CD4-positive, alpha-beta T cell (primary cell): ENCODE measurements at regions not wholly inside any gene's neighbourhood (a gene's known extent, or its start where the extent isn't known, plus 50 kb on each side); places are given as distances from the start of the nearest gene placed in this dataset.

Source experiments
- ATAC-seq: fragments of 200-7000 bp; cut with Tn5 transposase; one replicate; pipeline ENCODE4 v1.10.0; 2022; ENCODE audit warnings: mild to moderate bottlenecking; ENCODE audit not compliant: poor library complexity
- CTCF ChIA-PET: fragments of 350-600 bp; sonication (Branson Sonifier 250); formaldehyde crosslinking; loops from one replicate; lab custom pipeline; 2021; ENCODE audit warnings: antibody characterized with exemption, inconsistent platforms; lab: Charles Lee
- POLR2A ChIA-PET: fragments of 350-600 bp; sonication (Branson Sonifier 250); formaldehyde crosslinking; loops from one replicate; lab custom pipeline; 2021; ENCODE audit warnings: antibody characterized with exemption, inconsistent platforms; lab: Charles Lee
- DNase-seq, 14 experiments: peaks; one replicate each; pipeline ENCODE4 v3.0.0-alpha.2; 2013 to 2020; ENCODE audit warnings: mixed read lengths in 2 of 14
- H3K27ac ChIP-seq, 2 donors: one replicate each; pipeline versions ENCODE4 v1.5.1 to v1.7.0; 2013; ENCODE audit warnings: low read length in 2 of 2, low read depth in 1 of 2, mild to moderate bottlenecking in 1 of 2
- H3K27me3 ChIP-seq, 2 experiments: 1 replicate in 1 of 2; 2 replicates in 1 of 2; pipeline versions ENCODE4 v1.6.1 to v1.7.0; 2013; ENCODE audit warnings: low read length in 2 of 2, control low read depth in 1 of 2, mild to moderate bottlenecking in 1 of 2, moderate library complexity in 1 of 2; ENCODE audit not compliant: insufficient read depth in 2 of 2, control insufficient read depth in 1 of 2
- H3K36me3 ChIP-seq: one replicate; pipeline ENCODE4 v1.6.1; 2013; ENCODE audit warnings: low read length, control low read depth; ENCODE audit not compliant: insufficient read depth
- H3K4me1 ChIP-seq: one replicate; pipeline ENCODE4 v1.6.1; 2013; ENCODE audit warnings: low read length, control low read depth; ENCODE audit not compliant: insufficient read depth
- H3K4me3 ChIP-seq: one replicate; pipeline ENCODE4 v1.5.1; 2013; ENCODE audit warnings: mild to moderate bottlenecking, low read length, moderate library complexity
- H3K9me3 ChIP-seq, 2 experiments: 1 replicate in 1 of 2; 2 replicates in 1 of 2; pipeline versions ENCODE4 v1.6.1 to v1.7.0; 2013; ENCODE audit warnings: low read length in 2 of 2, mild to moderate bottlenecking in 2 of 2, control low read depth in 1 of 2, moderate library complexity in 1 of 2; ENCODE audit not compliant: control insufficient read depth in 1 of 2, insufficient read depth in 1 of 2
- H3K27ac Mint-ChIP-seq: one replicate; pipeline ENCODE4 v1.8.0; 2020; ENCODE audit warnings: mixed read lengths
- H3K27me3 Mint-ChIP-seq: one replicate; pipeline ENCODE4 v1.8.0; 2021; ENCODE audit warnings: mixed read lengths
- H3K36me3 Mint-ChIP-seq: one replicate; pipeline ENCODE4 v1.8.0; 2021; ENCODE audit warnings: low read depth, mixed read lengths
- H3K4me1 Mint-ChIP-seq: one replicate; pipeline ENCODE4 v1.8.0; 2021; ENCODE audit warnings: low read depth, mixed read lengths
- H3K4me3 Mint-ChIP-seq: one replicate; pipeline ENCODE4 v1.8.0; 2020; ENCODE audit warnings: mild to moderate bottlenecking, mixed read lengths
- H3K9me3 Mint-ChIP-seq: one replicate; pipeline ENCODE4 v1.8.0; 2020; ENCODE audit warnings: mixed read lengths
- CTCF ChIP-seq: fragments of 200-600 bp; IDR thresholded peaks from one replicate; pipeline ENCODE4 v1.8.0; 2022; ENCODE audit warnings: antibody characterized with exemption, mild to moderate bottlenecking
- intact Hi-C, 2 experiments: fragments of 100-400 bp; cut with DNase I in 1 of 2; cut with micrococcal nuclease in 1 of 2; formaldehyde crosslinking; loops; one replicate each; pipeline versions ENCODE4 v1.15.1 to v1.9.0; 2023 to 2025; cut with DNase I, micrococcal nuclease

DNA sequence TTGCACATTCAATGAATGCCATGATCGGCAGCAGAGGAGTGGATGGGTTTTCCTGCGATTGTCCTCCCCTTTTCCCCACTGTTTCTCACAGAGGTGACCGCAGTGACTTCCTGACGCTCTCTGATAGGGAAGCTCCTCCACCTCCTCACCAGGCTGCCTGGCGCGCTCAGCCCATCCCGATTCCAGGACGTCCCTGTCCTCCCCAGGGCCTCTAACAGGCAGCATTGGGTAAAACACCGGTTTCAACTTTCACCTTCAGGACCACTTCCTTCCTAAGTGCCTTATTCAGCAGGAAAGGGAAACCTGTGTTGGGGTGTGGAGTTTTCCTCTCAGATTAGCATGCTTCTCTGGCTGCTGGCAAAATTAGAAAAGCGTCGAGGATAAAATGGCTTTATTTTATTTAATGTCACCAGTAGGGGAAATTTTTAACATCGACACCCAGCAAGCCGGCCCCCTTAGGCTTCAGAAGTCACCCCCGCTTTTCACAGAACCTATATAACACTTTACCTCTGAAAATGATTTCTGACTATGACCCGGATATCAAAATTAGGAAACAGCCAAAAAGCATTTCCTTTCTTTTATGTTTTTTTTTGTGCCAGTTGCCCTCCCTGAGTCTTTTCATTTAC lies 570.4 kb upstream of the GJE1 start:
- TF ChIP-seq CTCF: no peak
- intact Hi-C loops: loop anchor here (5.0 to 10.0 kb wide), 3 partner anchors 157 to 1680 kb away; no protein-coding TSS in a partner anchor
- ATAC-seq (peak; percentile 39), DNase-seq (peak in 5 of 14 experiments; percentile 1 to 31 (median 13))
- H3K27ac ChIP-seq: no peak overlapping the region
- peaks cover 9% of the 10 kb centered on the region for H3K4me1 ChIP-seq
- H3K9me3 Mint-ChIP-seq: no peaks in the 10 kb centered on the region
- POLR2A ChIA-PET: interaction anchor here (0.6 to 1.3 kb wide), 2 partner anchors 22 to 79 kb away, joined by 3 to 7 read pairs; no protein-coding TSS in a partner anchor
- no peaks in the 10 kb centered on the region for H3K36me3 ChIP-seq
- peaks cover 16% of the 10 kb centered on the region for H3K4me1 Mint-ChIP-seq
- CTCF ChIA-PET: interaction anchor here (0.6 to 1.3 kb wide), 9 partner anchors 82 to 1579 kb away, joined by 3 to 5 read pairs (median 3); no protein-coding TSS in a partner anchor
- H3K4me3 Mint-ChIP-seq: peak overlapping the region; percentile 84
- peak overlapping the region; percentile 36 for H3K4me3 ChIP-seq
- no peaks in the 10 kb centered on the region for H3K27me3 ChIP-seq
- H3K27me3 Mint-ChIP-seq: no peaks in the 10 kb centered on the region
- H3K27ac Mint-ChIP-seq: peak overlapping the region; percentile 43
- H3K9me3 ChIP-seq: no peaks in the 10 kb centered on the region
- H3K36me3 Mint-ChIP-seq: no peaks in the 10 kb centered on the region

- POLR2A ChIA-PET: interaction anchor here (1.3 kb wide), 1 partner anchor 78 kb away, joined by 7 read pairs; no protein-coding TSS in a partner anchor
- no peaks in the 10 kb centered on the region for H3K27me3 Mint-ChIP-seq
Measured at GRCh38 chr6:141561154-141561553, 571.6 kb upstream of the GJE1 start.

DNA sequence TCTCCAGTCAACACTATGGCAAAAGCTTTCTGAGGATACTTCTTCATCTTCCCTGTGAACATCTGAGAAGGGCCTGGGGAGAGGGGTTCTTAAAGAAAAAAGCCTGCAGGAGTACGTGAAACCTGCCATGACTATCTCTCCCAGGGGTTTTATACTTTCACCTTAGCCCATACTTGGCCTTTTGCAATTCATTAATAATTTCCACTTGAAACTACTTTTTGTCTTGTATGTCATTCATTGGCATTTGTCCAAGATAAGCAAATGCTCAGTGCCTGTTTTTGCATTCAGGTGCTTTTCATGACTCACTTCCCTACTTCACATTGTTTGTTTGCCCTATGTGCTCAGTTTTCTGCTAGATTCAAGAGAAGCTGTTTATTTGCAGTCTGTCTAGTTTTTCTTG lies 580.3 kb upstream of the GJE1 start:
- ChIA-PET CTCF (interaction anchor here (1.1 kb wide), 1 partner anchor 68 kb away, joined by 3 read pairs; no protein-coding TSS in a partner anchor), POLR2A (no interaction called here)
- no peaks in the 10 kb centered on the region for H3K9me3 ChIP-seq
- intact Hi-C loops: no loop called here
- no peak for DNase-seq
- no peak for TF ChIP-seq CTCF
- peak; percentile 17 for ATAC-seq
- H3K27ac ChIP-seq: no peak overlapping the region
- no peaks in the 10 kb centered on the region for H3K27me3 ChIP-seq
- H3K27ac Mint-ChIP-seq: no peak overlapping the region
- no peaks in the 10 kb centered on the region for H3K36me3 Mint-ChIP-seq
- no peaks in the 10 kb centered on the region for H3K4me1 ChIP-seq
- H3K36me3 ChIP-seq: no peaks in the 10 kb centered on the region
- no peaks in the 10 kb centered on the region for H3K4me1 Mint-ChIP-seq
- no peaks in the 10 kb centered on the region for H3K27me3 Mint-ChIP-seq
- H3K9me3 Mint-ChIP-seq: no peaks in the 10 kb centered on the region
- no peak overlapping the region for H3K4me3 Mint-ChIP-seq
- no peak overlapping the region for H3K4me3 ChIP-seq

More at GRCh38 chr6:141561154-141561553, 571.6 kb upstream of the GJE1 start:
- no peak overlapping the region for H3K4me3 ChIP-seq
- no peak overlapping the region for H3K27ac ChIP-seq
- peaks cover 16% of the 10 kb centered on the region for H3K4me1 Mint-ChIP-seq
- H3K36me3 ChIP-seq: no peaks in the 10 kb centered on the region
- no peaks in the 10 kb centered on the region for H3K36me3 Mint-ChIP-seq
- no peaks in the 10 kb centered on the region for H3K9me3 ChIP-seq
- no peak overlapping the region for H3K4me3 Mint-ChIP-seq
- TF ChIP-seq CTCF: no peak
- CTCF ChIA-PET: no interaction called here
- H3K9me3 Mint-ChIP-seq: no peaks in the 10 kb centered on the region
- intact Hi-C loops: loop anchor here (5.0 to 10.0 kb wide), 3 partner anchors 156 to 1679 kb away; no protein-coding TSS in a partner anchor
- peak overlapping the region; percentile 13 for H3K27ac Mint-ChIP-seq
- peaks cover 9% of the 10 kb centered on the region for H3K4me1 ChIP-seq
- ATAC-seq (no peak), DNase-seq (no peak)
- H3K27me3 ChIP-seq: no peaks in the 10 kb centered on the region
